Bone marrow (tissue), 2 donors: ENCODE measurements at regions not wholly inside any gene's neighbourhood (a gene's known extent, or its start where the extent isn't known, plus 50 kb on each side); places are given as distances from the start of the nearest gene placed in this dataset.

Experiments used
- DNase-seq, 2 donors: peaks; one replicate each; lab custom pipeline; 2025; lab: John Stamatoyannopoulos, UW

DNA sequence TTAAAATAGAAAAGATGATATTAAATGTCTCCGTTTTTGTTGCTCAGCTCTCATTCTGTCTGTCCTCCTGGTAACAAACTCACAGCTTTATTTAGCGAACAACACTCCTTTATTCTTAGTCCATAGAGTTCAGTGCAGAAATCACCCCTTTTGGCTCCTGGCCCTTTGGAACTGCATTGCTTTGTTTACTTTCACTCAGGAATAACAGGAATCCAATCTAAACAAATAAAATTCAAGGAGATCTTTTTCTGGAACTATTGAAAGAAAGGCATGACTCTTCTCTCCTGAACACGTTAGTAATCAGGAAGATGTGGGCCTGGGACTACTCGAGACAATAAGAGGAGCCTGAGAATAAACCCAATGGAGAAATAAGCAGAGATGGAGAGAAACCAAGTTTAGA is 409.2 kb downstream of the DIPK2A start:
- DNase-seq, result no peak

DNA sequence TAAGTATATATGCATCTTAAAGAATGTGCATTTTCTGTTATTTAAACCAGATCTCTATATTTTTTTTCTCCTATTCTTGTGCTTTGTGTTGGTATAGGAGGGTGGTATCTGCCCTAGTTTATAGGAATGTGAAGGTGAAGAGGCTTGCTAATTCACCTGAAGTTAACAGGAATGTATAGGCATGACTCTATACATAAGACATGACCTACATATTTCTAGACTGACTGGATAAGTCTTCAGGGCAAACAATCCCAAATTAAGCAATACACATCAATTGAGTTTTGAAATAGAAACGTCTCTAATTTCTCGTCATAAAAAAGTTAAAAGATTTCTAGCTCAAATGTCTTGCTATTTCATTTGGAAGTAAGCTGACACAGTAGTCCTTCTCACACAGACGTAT is 410.0 kb downstream of the DIPK2A start:
- no peak for DNase-seq

DNA sequence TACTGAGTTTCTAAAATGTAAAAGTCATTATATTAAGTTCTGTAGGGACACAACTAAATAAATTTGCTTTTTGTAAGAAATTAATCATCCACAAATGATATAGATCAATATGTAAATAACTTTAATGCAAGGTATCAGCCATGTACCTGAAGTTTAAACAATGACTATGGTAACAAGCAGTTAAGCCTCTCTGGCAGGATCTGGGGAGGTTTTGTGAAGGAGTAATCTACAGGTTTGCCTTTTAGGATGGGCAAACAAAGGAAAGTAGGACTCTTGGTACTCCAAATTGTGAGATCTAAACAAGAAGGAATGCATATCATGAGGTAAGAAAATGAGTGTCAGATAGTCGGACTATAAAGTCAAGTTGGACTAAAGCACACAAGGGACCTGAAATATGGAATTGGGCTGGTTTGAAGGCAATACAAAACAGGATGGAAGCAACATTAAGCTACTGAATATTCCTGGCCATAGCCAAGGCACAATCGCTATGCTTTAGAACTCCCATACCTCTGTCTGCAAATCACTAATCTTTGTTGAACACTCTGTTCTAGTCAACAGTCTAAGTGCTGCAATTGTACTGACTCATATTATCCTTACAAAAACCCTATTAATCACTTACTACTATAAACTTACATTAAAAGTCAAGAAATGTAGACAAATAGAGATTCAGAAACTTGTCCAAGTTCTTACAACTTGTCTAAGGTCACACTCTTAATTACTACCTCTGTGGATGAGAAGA is 412.8 kb downstream of the DIPK2A start:
- no peak for DNase-seq

DNA sequence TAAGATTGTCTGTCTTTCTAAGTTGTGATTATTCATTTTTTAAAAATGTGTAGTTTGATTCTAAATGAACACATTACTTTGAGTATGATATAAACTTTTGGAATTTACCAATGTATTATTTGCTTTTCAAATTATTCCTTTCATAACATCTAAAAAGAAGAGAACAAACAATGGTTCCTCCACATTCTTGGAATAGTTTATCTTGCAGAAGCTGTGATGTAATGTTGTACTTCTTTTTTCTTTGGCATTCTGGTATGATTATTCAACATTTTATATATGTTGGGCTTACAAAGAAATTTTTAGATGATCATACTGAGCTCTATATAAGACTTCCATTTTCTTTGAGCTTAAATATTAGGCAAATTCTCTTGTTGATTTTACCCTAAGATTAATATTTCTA is 419.2 kb downstream of the DIPK2A start:
- DNase-seq, result no peak

DNA sequence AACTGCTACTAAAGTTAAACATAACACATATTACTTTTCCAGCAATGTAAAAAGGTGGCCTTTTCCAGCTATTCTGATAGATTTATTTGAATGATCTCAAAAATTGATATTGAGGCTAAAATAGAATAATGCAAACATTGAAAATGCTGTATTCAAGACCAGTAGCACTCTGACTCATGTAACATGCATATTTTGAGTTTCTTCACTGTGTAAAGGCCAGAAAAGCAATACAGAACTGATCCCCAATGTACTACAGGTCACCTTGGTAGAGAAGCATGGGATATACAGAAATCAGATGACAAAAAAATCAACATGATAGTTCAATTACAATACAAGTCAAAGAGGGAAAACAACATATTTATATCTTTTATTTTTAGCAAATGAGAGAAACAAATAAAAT is 419.6 kb downstream of the DIPK2A start:
- no peak for DNase-seq

DNA sequence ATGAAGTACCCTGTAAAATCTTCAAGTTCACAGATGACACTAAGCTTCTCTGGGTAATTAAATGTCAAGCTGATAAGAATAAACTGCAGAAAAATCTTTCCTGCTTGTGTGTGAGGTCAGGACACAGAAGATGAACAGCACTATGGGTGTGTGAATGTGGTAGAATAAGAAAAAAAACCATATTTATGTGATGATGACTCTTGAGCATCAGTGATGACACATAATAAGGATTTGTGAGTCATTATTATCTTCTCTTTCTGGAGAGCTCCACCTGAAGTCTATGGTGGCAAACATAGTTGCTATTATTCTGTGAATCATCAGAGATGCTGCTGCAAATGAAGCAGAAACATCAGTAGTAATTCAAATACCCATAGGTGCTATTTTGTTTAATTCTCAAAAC is 422.4 kb downstream of the DIPK2A start:
- DNase-seq, result no peak

DNA sequence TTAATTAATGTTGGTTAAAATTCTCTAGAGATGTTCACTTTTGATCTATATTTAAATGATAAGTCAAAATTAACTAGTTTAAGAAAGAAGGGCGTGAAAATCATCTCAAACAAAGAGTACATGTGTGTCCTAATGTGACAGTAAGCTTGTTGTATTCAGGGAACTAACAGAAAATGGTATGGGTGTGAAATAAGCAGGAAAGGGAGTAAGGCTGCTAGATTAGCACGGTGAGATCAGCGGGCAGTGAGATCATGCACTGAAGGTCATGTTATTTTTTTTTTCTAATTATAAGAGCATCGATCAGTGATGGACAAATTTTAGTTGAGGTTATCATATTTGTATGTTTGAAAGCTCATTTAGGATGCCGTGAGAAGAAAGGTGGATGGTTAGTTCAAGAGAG is 430.8 kb downstream of the DIPK2A start:
- DNase-seq, result no peak

DNA sequence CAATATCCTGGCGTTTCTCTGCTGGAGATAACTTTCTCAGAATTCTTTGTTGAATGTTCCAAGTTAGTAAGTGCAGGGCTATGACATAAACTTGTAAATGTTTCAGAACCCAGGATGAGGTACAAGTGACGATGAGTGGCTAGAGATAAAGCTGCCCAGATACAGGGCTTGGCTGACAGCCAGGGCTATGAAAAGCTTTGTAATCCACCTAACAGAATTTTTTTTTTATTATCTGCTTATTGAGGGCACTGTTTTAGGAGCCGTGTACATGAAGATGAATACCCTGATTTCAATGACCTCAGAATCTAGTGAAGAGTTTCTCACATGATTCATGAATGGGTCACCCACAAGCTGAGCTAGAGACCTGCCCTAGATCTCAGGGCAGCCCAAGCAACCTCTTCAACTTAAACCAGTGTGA is 431.4 kb downstream of the DIPK2A start:
- no peak for DNase-seq

DNA sequence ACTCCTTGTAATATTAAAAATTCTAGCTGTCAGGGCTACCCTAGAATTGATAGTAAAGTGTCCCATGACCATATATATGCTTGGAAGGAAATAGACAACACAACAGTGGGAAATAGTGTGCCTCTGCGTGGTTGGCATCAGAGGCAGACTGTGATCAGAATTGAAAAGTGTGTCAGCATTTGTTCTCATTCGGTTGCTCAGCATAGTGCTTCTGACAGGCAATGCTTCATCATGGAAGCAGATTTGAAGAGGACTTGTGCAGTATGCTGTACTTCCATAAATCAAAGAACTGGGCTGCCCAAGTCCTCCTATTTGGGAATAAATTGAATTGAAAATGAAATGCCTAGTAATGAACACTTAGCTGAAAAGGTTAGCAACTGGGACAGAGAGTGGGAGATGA is 435.7 kb downstream of the DIPK2A start:
- DNase-seq, result no peak

DNA sequence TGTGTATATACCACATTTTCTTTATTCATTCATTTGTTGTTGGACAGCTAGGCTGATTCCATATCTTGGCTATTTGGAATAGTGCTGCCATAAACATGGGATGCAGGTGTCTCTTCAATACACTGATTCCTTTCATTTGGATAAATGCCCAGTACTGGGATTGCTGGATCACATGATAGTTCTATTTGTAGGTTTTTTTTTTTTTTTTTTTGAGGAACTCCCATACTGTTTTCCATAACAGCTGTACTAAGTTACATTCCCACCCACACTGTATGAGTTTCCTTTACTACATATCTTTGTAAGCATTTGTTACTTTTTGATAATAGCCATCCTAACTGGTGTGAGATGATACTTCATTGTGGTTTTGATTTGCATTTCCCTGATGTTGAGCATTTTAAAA is 437.7 kb downstream of the DIPK2A start:
- no peak for DNase-seq

DNA sequence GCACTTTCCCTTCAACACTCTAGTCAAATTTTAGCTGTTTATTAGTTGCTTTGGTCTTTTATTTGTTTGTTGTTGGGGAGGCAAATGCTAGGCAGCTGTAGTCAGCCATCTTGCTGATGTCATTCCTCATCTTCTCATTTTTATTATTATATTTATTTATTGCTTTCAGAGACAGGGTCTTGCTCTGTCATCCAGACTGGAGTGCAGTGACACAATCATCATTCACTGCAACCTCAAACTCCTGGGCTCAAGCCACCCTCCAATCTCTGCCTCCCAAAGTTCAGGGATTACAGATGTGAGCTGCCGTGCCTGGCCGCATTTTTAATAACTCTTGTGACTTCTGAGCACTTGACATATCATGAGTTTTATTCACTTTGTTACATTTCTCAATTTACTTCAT is 441.4 kb downstream of the DIPK2A start:
- no peak for DNase-seq

DNA sequence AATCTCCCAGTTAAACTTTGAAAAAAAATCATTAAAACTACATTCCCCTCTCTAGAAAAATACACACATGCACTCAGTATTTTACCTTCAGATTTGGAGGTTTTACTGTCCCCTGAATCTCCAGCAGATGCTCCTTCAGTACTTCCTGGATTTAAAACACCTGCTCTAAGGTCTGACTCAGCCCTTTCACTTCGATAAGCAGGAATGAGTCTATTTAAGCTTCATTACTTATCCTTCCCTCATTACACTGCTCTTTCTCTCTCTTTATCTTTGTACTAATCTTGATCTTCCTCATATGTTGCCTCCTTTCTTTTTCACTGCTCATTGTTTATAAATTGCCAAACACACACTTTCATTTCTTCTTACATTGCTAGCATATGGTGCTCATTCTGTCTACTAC is 443.9 kb downstream of the DIPK2A start:
- DNase-seq, result no peak

DNA sequence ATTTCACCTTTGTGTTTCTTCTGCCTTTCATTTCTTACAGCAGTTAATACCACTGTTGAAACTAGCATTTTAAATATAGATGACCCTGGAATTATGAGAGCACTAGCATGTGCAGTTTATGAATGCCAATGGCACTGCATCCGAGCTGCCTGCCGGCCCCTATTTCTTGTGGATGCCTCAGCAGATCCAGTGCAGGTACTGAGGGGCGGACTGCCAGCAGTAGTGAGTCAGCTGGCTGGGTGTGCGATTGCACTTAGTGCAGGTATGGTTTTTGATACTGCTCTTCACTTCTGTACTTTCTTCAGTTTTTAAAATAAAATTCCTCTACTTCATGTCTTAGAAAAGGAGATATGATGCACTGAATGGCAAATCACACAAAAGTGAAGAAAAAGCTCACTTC is 453.0 kb downstream of the DIPK2A start:
- DNase-seq, result no peak

DNA sequence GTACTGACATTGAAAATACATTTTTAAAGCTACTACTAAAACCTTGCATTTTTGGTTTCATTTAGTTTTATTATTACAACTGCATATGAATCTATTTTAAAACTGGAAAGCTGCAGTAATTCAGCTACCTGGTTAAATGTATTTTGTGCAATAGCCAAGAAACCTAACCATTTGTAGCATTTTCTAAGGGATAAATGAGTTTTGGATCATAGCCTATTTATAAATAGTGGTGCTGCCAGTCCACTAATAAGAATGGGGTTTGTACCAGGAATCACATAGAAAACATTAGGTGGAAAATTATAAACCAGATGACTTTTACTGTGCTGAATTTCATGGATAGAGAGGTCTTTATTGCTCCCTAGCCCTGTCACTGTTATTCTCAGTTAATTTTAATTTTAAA is 454.7 kb downstream of the DIPK2A start:
- no peak for DNase-seq

DNA sequence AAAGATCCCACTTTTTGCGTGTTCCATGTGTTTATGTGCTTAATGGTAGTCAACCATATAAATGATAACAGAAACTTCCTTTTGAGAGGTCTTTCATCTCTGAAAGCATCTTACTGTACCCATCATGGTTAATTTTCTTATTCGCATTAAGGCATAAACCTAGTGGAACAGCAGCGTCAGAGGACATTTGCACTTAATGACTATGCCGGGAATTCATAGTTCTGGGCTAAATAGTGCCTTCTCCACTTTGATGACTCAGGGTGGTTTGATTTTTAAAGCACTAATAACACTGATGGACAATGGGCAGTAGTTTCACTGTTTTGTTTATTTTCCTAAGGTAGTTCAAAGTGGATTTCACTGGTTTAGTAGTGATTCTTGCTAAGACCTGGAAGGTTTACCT is 455.3 kb downstream of the DIPK2A start:
- DNase-seq, result no peak

DNA sequence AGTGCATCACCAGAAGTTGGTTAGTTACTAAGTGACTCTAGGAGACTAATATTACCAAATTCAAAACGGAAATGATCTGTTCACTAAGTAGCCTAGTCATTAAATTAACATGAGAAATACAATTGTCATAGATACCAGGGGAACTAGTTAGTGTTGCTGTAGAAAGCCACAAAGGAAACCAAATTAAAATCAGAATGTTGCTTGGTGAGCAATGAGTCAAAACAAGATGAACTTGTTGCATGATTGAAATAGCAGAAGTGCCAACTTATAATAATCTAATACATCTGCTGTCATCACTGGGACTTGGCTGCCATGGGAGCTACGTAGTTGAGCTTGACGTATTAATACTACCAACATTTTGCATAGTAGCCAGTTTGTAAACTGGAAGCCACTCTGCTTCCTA is 458.1 kb downstream of the DIPK2A start:
- DNase-seq, result no peak

DNA sequence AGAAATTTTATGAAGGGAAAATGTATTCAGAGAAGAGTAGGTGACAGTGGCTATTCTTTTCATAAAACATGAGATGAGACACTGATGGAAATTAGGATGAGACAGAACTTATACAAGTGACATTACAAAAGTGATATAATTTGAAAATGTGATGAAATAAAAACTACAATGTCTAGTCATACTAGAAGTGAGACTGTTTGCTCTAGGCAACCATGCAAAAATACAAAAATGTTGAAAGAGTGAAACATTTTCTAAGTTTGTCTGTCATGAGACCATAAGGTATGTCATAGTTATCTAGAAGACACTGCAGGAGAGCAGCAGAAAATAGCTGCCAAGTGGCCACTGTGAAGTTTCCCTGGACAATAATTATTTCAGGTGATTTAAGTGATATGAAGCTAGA is 459.5 kb downstream of the DIPK2A start:
- DNase-seq, result no peak

DNA sequence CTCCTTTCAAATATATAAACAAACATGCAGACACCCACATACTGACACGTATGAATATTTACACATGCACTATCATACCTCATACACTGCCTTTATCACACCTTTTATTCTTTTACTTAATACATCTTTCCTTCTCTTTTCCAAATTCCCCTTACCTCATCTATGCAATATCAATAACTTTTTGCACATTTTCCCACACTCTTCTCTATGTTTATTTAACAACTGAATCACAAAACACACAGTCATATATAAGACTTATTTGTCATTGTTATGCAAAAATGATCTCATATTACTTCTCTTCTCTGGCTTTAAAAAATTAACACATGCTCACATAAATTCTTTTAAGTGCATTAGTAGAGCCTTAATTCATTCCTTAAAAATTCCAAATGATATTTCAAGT is 461.4 kb downstream of the DIPK2A start:
- DNase-seq, result no peak

DNA sequence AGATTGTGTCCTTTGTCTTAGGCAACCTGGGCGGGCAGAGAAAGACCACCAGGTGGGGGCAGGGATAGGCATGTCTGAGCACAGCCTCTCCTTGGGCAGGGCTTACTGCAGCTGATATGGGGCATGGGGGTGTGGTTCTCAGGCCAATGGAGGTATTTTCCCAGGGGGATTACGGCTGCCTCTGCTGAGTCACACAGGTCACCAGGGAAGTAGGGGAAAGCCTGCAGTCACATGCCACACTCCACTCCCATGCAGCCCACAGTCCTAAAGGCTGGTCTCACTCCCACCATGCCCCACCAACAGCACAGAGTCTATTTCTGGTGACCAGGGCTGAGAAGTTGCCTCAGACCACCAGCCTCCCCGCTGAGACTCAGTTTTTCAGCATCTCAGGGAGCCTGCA is 466.4 kb downstream of the DIPK2A start:
- DNase-seq, result no peak

DNA sequence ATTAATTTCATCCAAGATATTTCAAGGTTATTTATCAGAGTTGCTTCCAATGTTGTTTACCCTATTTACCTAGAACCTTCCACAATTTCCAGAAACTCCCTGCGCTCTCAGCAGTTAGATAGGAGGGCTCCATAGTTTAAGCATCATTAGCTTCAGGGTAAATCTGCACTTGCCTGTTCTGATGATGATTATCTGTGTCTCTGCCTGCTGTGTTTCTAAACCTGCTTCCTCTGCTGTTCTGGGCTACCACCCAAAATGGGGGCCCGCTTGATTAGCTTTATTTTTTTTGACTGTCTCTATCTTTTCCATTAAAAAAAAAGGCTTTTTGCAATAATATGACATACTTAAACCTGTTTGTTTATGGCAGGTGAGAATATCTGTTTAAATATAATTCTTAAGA is 472.4 kb downstream of the DIPK2A start:
- no peak for DNase-seq

DNA sequence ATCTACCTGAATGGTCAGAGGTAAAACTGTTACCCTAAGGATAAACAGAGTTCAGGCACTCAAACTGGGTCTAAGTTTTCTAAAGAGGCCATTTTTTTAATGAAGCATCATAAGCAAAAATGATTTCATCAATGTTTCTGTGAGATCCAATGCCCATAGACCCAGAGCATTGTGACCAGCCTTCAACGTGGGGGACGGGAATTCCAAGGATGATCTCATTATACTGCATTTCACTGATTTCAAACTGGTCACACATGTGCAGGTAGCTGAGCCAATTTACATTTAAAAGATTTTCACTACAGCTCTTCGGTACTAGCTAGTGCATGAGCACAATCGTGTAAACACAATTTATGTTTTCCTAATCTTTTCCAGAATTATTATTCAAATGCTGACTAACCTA is 472.9 kb downstream of the DIPK2A start:
- no peak for DNase-seq

DNA sequence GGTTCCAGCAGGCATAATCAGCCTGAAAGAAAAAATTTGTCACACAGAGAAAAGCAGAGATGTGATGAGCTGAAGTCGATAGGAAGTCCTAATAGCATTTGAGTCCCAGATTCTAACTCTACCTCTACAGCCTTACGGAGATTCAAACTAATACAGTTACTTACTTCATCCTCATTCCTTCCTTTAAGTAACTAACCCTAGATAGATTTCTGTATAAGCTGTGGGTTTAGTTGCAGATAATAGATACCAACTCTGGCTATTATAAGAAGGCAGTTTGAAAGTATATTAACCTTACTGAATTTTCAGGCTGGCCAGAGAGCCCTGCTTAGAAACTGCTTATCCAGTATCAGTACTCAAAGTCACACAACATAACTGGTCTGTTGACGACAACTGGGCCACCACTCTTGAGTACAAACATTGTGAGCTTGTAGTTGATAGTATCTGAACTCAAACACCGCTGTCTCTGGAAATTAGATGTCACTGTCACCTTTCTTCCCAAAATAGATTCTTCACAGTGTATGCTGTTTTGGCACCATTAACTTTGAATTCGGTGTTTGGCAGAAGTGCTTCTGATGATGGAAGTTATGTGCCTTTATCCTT is 484.3 kb downstream of the DIPK2A start:
- no peak for DNase-seq

DNA sequence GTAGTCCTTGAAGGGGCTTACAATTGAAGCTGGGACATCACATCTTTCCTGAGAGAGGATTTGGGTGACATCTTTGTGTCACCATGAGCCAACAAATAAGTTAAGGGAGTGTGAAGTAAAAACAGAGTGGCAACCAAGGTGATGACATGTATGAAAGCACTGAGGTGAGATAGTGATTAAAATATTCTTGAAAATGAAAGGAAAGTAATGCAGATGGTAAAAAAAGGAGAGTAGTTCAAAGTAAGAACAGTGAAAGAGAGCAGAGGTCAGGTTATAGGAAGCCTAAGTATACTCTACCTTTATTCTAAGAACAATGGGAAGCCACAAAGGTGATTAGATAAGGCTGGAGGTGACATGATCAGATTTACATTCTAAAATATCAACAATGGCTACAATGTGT is 486.1 kb downstream of the DIPK2A start:
- no peak for DNase-seq

DNA sequence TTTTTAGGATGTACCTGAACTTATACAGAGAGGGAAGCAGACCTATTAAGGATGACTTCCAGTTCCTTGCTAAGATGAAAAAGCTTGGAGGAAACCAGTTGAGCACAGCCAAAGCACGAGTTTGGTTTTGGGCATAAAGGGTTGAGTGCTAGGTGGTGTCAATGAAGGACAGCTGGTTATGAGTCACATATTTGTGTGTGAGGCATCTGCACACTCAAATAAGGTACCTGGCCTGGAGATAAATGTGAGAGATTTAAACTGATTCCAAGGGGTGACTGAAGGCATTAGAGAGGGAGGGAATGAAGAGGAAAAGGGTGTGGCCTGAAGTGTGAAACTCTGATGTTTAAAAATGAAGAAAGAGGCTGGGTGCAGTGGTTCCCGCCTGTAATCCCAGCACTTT is 486.7 kb downstream of the DIPK2A start:
- no peak for DNase-seq
